ENCODE measurements at regions not wholly inside any gene's neighbourhood (a gene's known extent, or its start where the extent isn't known, plus 50 kb on each side); places are given as distances from the start of the nearest gene placed in this dataset.
"Not testable (repeated sequence)": the region's sequence is repeated elsewhere in the genome, so short reads cannot be mapped to it uniquely, and the experiment has no call there.

DNA sequence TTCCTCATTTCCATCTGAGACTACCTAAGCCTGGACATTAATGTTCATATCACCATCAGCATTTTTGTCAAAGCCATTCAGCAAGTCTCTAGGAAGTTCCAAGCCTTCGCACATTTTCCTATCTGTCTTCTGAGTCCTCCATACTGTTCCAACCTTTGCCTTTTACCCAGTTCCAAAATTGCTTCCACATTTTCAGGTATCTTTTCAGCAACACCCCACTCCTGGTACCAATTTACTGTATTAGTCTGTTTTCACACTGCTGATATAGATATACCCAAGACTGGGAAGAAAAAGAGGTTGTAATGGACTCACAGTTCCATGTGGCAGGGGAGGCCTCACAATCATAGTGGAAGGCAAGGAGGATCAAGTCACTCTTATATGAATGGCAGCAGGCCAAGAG is 626.7 kb upstream of the GJE1 start:
- TF ChIP-seq, protein P1, sequence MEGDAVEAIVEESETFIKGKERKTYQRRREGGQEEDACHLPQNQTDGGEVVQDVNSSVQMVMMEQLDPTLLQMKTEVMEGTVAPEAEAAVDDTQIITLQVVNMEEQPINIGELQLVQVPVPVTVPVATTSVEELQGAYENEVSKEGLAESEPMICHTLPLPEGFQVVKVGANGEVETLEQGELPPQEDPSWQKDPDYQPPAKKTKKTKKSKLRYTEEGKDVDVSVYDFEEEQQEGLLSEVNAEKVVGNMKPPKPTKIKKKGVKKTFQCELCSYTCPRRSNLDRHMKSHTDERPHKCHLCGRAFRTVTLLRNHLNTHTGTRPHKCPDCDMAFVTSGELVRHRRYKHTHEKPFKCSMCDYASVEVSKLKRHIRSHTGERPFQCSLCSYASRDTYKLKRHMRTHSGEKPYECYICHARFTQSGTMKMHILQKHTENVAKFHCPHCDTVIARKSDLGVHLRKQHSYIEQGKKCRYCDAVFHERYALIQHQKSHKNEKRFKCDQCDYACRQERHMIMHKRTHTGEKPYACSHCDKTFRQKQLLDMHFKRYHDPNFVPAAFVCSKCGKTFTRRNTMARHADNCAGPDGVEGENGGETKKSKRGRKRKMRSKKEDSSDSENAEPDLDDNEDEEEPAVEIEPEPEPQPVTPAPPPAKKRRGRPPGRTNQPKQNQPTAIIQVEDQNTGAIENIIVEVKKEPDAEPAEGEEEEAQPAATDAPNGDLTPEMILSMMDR (IDR thresholded peaks at IDR 0.05): not testable (repeated sequence)
- not testable (repeated sequence) for TF ChIP-seq ZFX (IDR thresholded peaks at IDR 0.05; ENCODE audit: borderline replicate concordance)
